PC-9 (cell line): ENCODE measurements at regions not wholly inside any gene's neighbourhood (a gene's known extent, or its start where the extent isn't known, plus 50 kb on each side); places are given as distances from the start of the nearest gene placed in this dataset.

Experiments
- CTCF ChIP-seq: fragments of 200-600 bp; sonication (generic); conservative IDR thresholded peaks from 2 replicates; pipeline ENCODE4 v1.6.1; 2017; ENCODE audit warnings: mixed run types, antibody characterized with exemption, mild to moderate bottlenecking, moderate library complexity
- EZH2 ChIP-seq: fragments of 200-600 bp; sonication (generic); IDR thresholded peaks from 2 replicates; pipeline ENCODE4 v1.8.0; 2017; ENCODE audit warnings: antibody characterized with exemption, low read depth

GRCh38 chrX:106479920-106480319 is 131.9 kb upstream of the RADX start:
- no peak for TF ChIP-seq CTCF
- no peak for TF ChIP-seq EZH2
